Hepatocyte (in vitro differentiated cells): ENCODE measurements at regions not wholly inside any gene's neighbourhood (a gene's known extent, or its start where the extent isn't known, plus 50 kb on each side); places are given as distances from the start of the nearest gene placed in this dataset.

ENCODE experiments used
- DNase-seq: peaks from one replicate; pipeline ENCODE4 v3.0.0-alpha.2; 2016; ENCODE audit warnings: low spot score
- H2AFZ ChIP-seq: fragments of 200-600 bp; sonication (generic); 2 replicates; pipeline ENCODE4 v1.6.0; 2016; ENCODE audit warnings: antibody characterized with exemption, mild to moderate bottlenecking
- H3K27ac ChIP-seq: fragments of 200-600 bp; sonication (generic); 2 replicates; pipeline ENCODE4 v1.5.1; 2016; ENCODE audit warnings: mild to moderate bottlenecking
- H3K27me3 ChIP-seq: fragments of 200-600 bp; sonication (generic); 2 replicates; pipeline ENCODE4 v1.6.1; 2016
- H3K36me3 ChIP-seq: fragments of 200-600 bp; sonication (generic); replicated peaks from 2 replicates; pipeline ENCODE4 v1.5.1; 2016; ENCODE audit warnings: low read depth; ENCODE audit not compliant: insufficient read depth
- H3K4me1 ChIP-seq: fragments of 200-600 bp; sonication (generic); 2 replicates; pipeline ENCODE4 v1.5.1; 2016; ENCODE audit warnings: mild to moderate bottlenecking, moderate library complexity; ENCODE audit not compliant: insufficient read depth
- H3K4me2 ChIP-seq: fragments of 200-600 bp; sonication (generic); 2 replicates; pipeline ENCODE4 v1.6.0; 2016
- H3K4me3 ChIP-seq: fragments of 200-600 bp; sonication (generic); 2 replicates; pipeline ENCODE4 v1.5.1; 2016; ENCODE audit warnings: mild to moderate bottlenecking
- H3K79me2 ChIP-seq: fragments of 200-600 bp; sonication (generic); 2 replicates; pipeline ENCODE4 v1.6.0; 2017; ENCODE audit warnings: mild to moderate bottlenecking
- H3K9me2 ChIP-seq: fragments of 200-600 bp; sonication (generic); replicated peaks from 2 replicates; pipeline ENCODE4 v1.6.0; 2017; ENCODE audit warnings: mild to moderate bottlenecking; ENCODE audit not compliant: insufficient read depth
- H3K9me3 ChIP-seq: fragments of 200-600 bp; sonication (generic); 2 replicates; pipeline ENCODE4 v1.5.1; 2016; ENCODE audit warnings: low read depth, mild to moderate bottlenecking
- H4K20me1 ChIP-seq: fragments of 200-600 bp; sonication (generic); 2 replicates; pipeline ENCODE4 v1.6.0; 2016; ENCODE audit warnings: mild to moderate bottlenecking; ENCODE audit not compliant: insufficient read depth, poor library complexity, severe bottlenecking
- EZH2 ChIP-seq: fragments of 200-600 bp; sonication (generic); IDR thresholded peaks from 2 replicates; pipeline ENCODE4 v1.6.1; 2016; ENCODE audit warnings: antibody characterized with exemption, mild to moderate bottlenecking, borderline replicate concordance
- EZH2phosphoT487 ChIP-seq: fragments of 200-600 bp; sonication (generic); IDR thresholded peaks from one replicate; pipeline ENCODE4 v1.6.1; 2018; ENCODE audit warnings: antibody characterized with exemption, mild to moderate bottlenecking, low read depth, moderate library complexity; ENCODE audit not compliant: unreplicated experiment, severe bottlenecking
- WGBS: methylation state at CpG from one replicate; pipeline ENCODE4 v1.1.6; 2016; ENCODE audit warnings: low lambda C conversion rate; ENCODE audit errors: missing lambda C conversion rate; 5-methylcytosine and 5-hydroxymethylcytosine counted together
- TF ChIP-seq, protein P1 (sequence below): fragments of 200-600 bp; sonication (generic); IDR thresholded peaks from 2 replicates; pipeline ENCODE4 v1.5.1; 2016; ENCODE audit warnings: antibody characterized with exemption, mild to moderate bottlenecking; ENCODE audit not compliant: poor library complexity

DNA sequence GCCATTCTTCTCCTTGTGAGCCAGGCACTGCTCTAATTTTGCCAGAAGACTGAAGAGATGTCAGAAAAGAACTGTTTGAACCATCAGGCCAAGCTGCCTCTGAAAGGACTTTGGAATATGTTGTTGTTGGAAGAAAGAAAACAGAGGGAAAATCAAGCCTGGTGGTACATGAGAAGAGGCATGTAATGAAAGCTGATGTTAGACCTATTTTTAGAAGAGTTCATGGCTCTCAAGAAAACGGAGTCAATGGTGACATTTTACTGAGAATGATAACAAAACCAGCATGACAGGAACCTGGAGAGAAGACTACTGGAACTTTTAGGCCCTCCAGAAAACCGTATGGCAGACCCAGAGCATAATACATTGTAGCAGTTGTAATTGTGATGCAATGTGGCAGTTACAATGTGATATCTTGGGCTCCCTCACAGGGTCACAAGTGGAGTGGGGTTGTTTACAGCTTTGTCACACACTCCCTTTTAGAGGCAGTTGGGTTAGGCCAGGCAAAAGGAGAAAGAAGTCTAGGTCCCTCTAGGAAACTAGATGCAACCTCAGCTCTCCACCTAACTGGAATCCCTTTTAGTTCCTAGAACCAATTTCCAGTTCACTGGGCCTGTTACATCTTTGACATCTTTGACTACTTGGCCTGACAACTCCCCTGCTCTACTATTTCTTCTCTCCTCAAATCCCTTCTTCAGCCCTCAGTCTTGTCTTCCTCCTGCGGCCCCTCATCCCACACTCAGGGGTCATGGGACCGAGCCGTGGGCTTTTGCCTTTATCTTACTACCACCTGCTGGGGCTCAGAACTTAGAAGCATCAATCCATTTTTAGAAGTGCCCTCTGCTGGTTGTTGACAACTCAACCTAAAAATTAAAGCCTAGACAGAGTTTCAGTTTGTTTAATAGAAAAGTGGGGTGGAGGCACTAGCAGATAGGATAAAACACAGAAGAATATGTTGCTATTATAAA is 61.2 kb upstream of the JAK2 start:
- no peaks in the 10 kb centered on the region for H3K27me3 ChIP-seq
- peak; percentile 10 for DNase-seq
- no peak overlapping the region for H2AFZ ChIP-seq
- no peaks in the 10 kb centered on the region for H3K9me2 ChIP-seq
- H3K27ac ChIP-seq = no peak overlapping the region
- no peak overlapping the region for H3K4me3 ChIP-seq
- H3K9me3 ChIP-seq = no peaks in the 10 kb centered on the region
- no peaks in the 10 kb centered on the region for H3K79me2 ChIP-seq
- H3K4me2 ChIP-seq = no peak overlapping the region
- H3K36me3 ChIP-seq = no peaks in the 10 kb centered on the region
- H4K20me1 ChIP-seq = no peaks in the 10 kb centered on the region
- TF ChIP-seq EZH2phosphoT487 = no peak
- TF ChIP-seq, protein P1, sequence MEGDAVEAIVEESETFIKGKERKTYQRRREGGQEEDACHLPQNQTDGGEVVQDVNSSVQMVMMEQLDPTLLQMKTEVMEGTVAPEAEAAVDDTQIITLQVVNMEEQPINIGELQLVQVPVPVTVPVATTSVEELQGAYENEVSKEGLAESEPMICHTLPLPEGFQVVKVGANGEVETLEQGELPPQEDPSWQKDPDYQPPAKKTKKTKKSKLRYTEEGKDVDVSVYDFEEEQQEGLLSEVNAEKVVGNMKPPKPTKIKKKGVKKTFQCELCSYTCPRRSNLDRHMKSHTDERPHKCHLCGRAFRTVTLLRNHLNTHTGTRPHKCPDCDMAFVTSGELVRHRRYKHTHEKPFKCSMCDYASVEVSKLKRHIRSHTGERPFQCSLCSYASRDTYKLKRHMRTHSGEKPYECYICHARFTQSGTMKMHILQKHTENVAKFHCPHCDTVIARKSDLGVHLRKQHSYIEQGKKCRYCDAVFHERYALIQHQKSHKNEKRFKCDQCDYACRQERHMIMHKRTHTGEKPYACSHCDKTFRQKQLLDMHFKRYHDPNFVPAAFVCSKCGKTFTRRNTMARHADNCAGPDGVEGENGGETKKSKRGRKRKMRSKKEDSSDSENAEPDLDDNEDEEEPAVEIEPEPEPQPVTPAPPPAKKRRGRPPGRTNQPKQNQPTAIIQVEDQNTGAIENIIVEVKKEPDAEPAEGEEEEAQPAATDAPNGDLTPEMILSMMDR = peak; percentile 36
- no peak for TF ChIP-seq EZH2
- no peaks in the 10 kb centered on the region for H3K4me1 ChIP-seq
- 56% methylated on average over 5 of the region's 5 CpGs for WGBS

DNA sequence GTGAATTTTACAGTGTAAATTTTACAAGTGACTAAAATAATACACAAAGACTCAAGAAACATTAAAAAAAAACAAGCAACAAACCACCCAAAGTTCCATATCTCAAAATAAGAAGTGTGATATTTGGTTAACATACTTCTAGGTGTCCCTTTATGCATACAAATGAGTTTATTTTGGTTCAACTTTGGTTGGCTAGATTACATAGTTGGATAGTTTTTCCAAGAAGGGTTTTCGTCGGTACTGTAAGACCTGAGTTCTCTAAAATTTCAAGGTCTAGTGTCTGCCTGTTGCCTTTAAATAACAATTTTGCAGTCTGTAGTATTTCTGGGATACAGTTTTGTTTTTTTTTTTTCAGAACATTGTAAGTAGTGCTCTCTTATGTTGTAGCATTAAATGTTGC is 58.8 kb upstream of the JAK2 start:
- TF ChIP-seq EZH2phosphoT487 (no peak), EZH2 (no peak)
- TF ChIP-seq, protein P1 = no peak
- Histone ChIP-seq H2AFZ (no peak overlapping the region), H4K20me1 (no peaks in the 10 kb centered on the region), H3K27me3 (no peaks in the 10 kb centered on the region), H3K4me2 (no peak overlapping the region), H3K9me3 (no peaks in the 10 kb centered on the region), H3K27ac (no peak overlapping the region), H3K4me3 (no peak overlapping the region), H3K9me2 (no peaks in the 10 kb centered on the region), H3K36me3 (no peaks in the 10 kb centered on the region), H3K79me2 (no peaks in the 10 kb centered on the region), H3K4me1 (no peaks in the 10 kb centered on the region)
- whole genome bisulfite sequencing = 98% methylated on average over 2 of the region's 2 CpGs
- no peak for DNase-seq

DNA sequence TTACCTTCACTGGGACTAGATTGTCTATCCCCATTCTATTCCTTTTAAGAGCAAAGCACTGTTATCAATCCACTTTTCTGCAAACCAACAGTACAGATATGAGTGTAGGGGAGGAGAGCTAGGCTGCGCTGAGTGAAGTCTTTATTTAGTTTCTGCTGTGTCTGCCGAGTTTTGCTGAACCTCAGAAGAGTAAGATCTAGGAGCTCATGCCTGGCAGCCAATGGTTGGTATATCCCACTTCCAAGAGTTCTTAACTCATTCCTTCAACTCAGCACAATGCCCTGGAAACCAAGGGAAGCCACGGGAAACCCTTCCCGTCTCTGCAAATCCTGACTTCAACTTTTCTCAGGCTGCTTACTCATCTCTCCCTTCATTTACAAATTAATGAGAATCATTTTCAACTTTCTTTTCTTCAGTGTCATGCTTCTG is 58.0 kb upstream of the JAK2 start:
- WGBS = 33% methylated on average over 4 of the region's 4 CpGs
- H3K4me2 ChIP-seq = no peak overlapping the region

DNA sequence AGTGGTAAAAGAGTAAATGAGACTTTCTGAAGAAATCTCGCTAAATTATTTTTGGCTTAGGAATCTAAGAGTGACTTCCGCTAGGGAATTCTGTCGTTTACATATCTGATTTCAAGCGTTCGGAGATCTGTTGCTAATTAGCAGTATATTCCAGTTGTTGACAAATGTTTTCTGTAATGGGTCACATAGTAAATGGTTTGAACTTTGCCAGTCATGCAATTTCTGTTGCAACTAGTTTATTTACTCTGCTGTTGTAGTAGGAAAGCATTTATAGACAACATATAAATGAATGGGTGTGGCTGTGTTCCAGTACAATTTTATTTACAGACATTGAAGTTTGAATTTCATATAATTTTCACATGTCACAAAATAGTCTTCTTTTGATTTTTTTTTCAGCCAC is 57.4 kb upstream of the JAK2 start:
- Histone ChIP-seq H3K9me2 (no peaks in the 10 kb centered on the region), H3K4me2 (no peak overlapping the region), H2AFZ (no peak overlapping the region), H3K4me1 (no peaks in the 10 kb centered on the region), H3K27me3 (no peaks in the 10 kb centered on the region), H3K27ac (no peak overlapping the region), H3K79me2 (no peaks in the 10 kb centered on the region), H4K20me1 (no peaks in the 10 kb centered on the region), H3K36me3 (no peaks in the 10 kb centered on the region), H3K9me3 (no peaks in the 10 kb centered on the region), H3K4me3 (no peak overlapping the region)
- no peak for DNase-seq
- TF ChIP-seq, protein P1 = no peak
- TF ChIP-seq EZH2 (no peak), EZH2phosphoT487 (no peak)
- WGBS = 52% methylated on average over 5 of the region's 5 CpGs

More for the DNA sequence above, 58.0 kb upstream of the JAK2 start:
- no peak for TF ChIP-seq EZH2
- no peak for DNase-seq
- Histone ChIP-seq H2AFZ (no peak overlapping the region), H3K4me3 (no peak overlapping the region), H3K27me3 (no peaks in the 10 kb centered on the region), H3K79me2 (no peaks in the 10 kb centered on the region), H3K9me2 (no peaks in the 10 kb centered on the region), H4K20me1 (no peaks in the 10 kb centered on the region), H3K9me3 (no peaks in the 10 kb centered on the region), H3K27ac (no peak overlapping the region), H3K4me1 (no peaks in the 10 kb centered on the region), H3K36me3 (no peaks in the 10 kb centered on the region)
